OCI-LY7 (cell line): ENCODE measurements at regions not wholly inside any gene's neighbourhood (a gene's known extent, or its start where the extent isn't known, plus 50 kb on each side); places are given as distances from the start of the nearest gene placed in this dataset.

ENCODE experiments used
- BruUV-seq: library from RNA; stranded (reverse); fragments of 400-500 nt; replicated peaks from 2 replicates; lab custom pipeline; 2021; lab: Mats Ljungman, UMichigan
- CTCF ChIA-PET: fragments of 300-600 bp; sonication (Branson Sonifier 250); formaldehyde crosslinking; loops from one replicate; lab custom pipeline; 2022; ENCODE audit warnings: antibody characterized with exemption; ENCODE audit not compliant: unreplicated experiment; lab: Charles Lee
- POLR2A ChIA-PET: fragments of 300-600 bp; sonication (Branson Sonifier 250); formaldehyde crosslinking; loops from one replicate; lab custom pipeline; 2022; ENCODE audit warnings: antibody characterized with exemption; lab: Charles Lee
- DNase-seq: peaks from one replicate; pipeline ENCODE4 v3.0.0-alpha.2; 2015; ENCODE audit warnings: low spot score
- H2AFZ ChIP-seq: fragments of 200-600 bp; sonication (generic), shearing (Covaris generic); 2 replicates; pipeline ENCODE4 v1.6.1; 2014; ENCODE audit warnings: mild to moderate bottlenecking, antibody characterized with exemption, low read length, moderate library complexity
- H3K27ac ChIP-seq: fragments of 200-600 bp; sonication (generic); 2 replicates; pipeline ENCODE4 v1.5.1; 2014; ENCODE audit warnings: mixed run types, low read depth, mild to moderate bottlenecking, moderate library complexity, low read length, inconsistent platforms; ENCODE audit not compliant: poor library complexity, severe bottlenecking
- H3K36me3 ChIP-seq: fragments of 200-600 bp; sonication (generic); 2 replicates; pipeline ENCODE4 v1.6.1; 2014; ENCODE audit warnings: mild to moderate bottlenecking, antibody characterized with exemption, low read length, moderate library complexity, mixed read lengths; ENCODE audit not compliant: insufficient read depth
- H3K4me1 ChIP-seq: fragments of 200-600 bp; sonication (generic); 2 replicates; pipeline ENCODE4 v1.5.1; 2014; ENCODE audit warnings: mild to moderate bottlenecking, low read length; ENCODE audit not compliant: insufficient read depth, poor library complexity, severe bottlenecking
- H3K4me2 ChIP-seq: fragments of 200-600 bp; sonication (generic); 2 replicates; pipeline ENCODE4 v1.6.1; 2014; ENCODE audit warnings: mild to moderate bottlenecking, low read length
- H3K4me3 ChIP-seq: fragments of 200-600 bp; sonication (generic); 2 replicates; pipeline ENCODE4 v1.5.1; 2014; ENCODE audit warnings: mild to moderate bottlenecking, low read depth, low read length; ENCODE audit not compliant: poor library complexity, severe bottlenecking
- H3K79me2 ChIP-seq: fragments of 200-600 bp; sonication (generic); 2 replicates; pipeline ENCODE4 v1.6.1; 2016; ENCODE audit warnings: low read depth, mild to moderate bottlenecking, low read length, moderate library complexity, mixed read lengths; ENCODE audit not compliant: insufficient read depth
- H3K9me2 ChIP-seq: fragments of 200-600 bp; sonication (generic); 2 replicates; pipeline ENCODE4 v1.6.1; 2016; ENCODE audit warnings: mild to moderate bottlenecking, low read length, mixed read lengths; ENCODE audit not compliant: insufficient read depth
- H3K9me3 ChIP-seq: fragments of 200-600 bp; sonication (generic); 2 replicates; pipeline ENCODE4 v1.6.1; 2014; ENCODE audit warnings: mild to moderate bottlenecking, mixed run types, low read length, mixed read lengths
- H4K20me1 ChIP-seq: fragments of 200-600 bp; sonication (generic); 2 replicates; pipeline ENCODE4 v1.6.1; 2014; ENCODE audit warnings: mild to moderate bottlenecking, antibody characterized with exemption, low read length, moderate library complexity, mixed read lengths; ENCODE audit not compliant: insufficient read depth
- EZH2phosphoT487 ChIP-seq: fragments of 200-600 bp; sonication (generic); IDR thresholded peaks from 2 replicates; pipeline ENCODE4 v1.6.1; 2018; ENCODE audit warnings: low read depth, borderline replicate concordance, mild to moderate bottlenecking, mixed run types, antibody characterized with exemption, low read length, moderate library complexity, mixed read lengths
- intact Hi-C: fragments of 100-400 bp; cut with micrococcal nuclease; formaldehyde crosslinking; loops from one replicate; pipeline ENCODE4 v1.10.0; 2022; ENCODE audit not compliant: unreplicated experiment
- TF ChIP-seq, protein P1 (sequence below): fragments of 200-600 bp; sonication (generic); conservative IDR thresholded peaks from 2 replicates; pipeline ENCODE4 v1.5.1; 2014; ENCODE audit warnings: mild to moderate bottlenecking, antibody characterized with exemption, low read length, moderate library complexity, mixed read lengths

DNA sequence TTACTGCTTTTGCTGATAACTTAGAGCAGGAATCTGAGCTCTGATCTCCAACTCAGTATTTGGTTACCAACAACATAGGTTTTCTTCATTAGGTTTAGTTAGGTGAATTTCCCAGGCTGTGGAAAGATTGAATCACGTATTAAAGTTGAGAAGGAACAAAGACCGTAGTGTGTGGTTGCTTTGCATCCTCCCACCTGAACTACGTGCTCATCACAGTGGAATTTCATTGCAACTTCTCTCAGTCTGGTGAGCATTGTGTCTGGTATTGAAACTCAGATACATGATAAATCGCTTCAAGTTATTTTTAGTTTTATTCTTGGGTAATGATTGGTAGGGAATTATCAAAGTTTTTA, 139.4 kb upstream of the AKR1E2 start:
- POLR2A ChIA-PET = interaction anchor here (0.9 kb wide), 1 partner anchor 1449 kb away, joined by 4 read pairs; no protein-coding TSS in a partner anchor
- no peaks in the 10 kb centered on the region for H3K9me2 ChIP-seq
- no peaks in the 10 kb centered on the region for H3K9me3 ChIP-seq
- H3K27ac ChIP-seq = no peak overlapping the region
- H3K4me3 ChIP-seq = no peak overlapping the region
- DNase-seq = no peak
- no TSS peak for BruUV-seq
- CTCF ChIA-PET = no interaction called here
- H4K20me1 ChIP-seq = no peaks in the 10 kb centered on the region
- no peaks in the 10 kb centered on the region for H3K4me1 ChIP-seq
- no peak overlapping the region for H2AFZ ChIP-seq
- H3K36me3 ChIP-seq = no peaks in the 10 kb centered on the region
- H3K4me2 ChIP-seq = no peak overlapping the region
- intact Hi-C loops = no loop called here
- H3K79me2 ChIP-seq = no peaks in the 10 kb centered on the region
- no peak for TF ChIP-seq EZH2phosphoT487
- TF ChIP-seq, protein P1, sequence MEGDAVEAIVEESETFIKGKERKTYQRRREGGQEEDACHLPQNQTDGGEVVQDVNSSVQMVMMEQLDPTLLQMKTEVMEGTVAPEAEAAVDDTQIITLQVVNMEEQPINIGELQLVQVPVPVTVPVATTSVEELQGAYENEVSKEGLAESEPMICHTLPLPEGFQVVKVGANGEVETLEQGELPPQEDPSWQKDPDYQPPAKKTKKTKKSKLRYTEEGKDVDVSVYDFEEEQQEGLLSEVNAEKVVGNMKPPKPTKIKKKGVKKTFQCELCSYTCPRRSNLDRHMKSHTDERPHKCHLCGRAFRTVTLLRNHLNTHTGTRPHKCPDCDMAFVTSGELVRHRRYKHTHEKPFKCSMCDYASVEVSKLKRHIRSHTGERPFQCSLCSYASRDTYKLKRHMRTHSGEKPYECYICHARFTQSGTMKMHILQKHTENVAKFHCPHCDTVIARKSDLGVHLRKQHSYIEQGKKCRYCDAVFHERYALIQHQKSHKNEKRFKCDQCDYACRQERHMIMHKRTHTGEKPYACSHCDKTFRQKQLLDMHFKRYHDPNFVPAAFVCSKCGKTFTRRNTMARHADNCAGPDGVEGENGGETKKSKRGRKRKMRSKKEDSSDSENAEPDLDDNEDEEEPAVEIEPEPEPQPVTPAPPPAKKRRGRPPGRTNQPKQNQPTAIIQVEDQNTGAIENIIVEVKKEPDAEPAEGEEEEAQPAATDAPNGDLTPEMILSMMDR = no peak

DNA sequence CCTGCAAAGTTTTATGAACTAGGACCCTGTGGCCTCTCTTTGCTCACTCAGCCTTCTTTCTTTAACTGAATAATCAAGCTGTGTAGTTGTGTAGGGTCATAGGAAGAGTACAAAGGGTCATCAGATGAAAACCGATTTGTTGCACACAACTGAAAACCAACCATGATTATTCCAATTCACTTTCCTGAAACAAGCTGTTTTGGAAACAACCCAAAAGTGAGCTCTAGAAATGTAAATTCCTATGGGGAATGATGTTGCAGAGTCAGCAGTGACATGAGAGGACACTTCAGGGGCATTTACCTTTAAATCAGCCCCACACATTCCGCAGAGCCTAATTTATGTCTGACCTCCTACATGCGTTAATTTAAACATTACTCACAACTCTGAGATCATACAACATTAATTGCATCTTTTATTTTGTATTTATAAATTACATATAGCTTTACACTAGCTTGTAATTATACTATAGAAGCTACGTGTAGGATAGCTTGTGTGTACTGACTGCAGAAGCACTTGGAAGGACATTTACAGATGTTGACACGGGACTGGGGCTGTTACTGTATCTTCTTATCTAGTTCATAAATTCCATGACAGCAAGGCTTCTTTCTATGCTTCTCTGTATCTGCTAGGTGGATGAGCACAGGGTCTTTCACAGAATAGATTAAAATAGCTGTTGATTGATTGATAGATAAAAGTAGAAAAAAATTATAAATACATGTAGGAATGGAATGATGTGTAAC, 139.9 kb upstream of the AKR1E2 start:
- Histone ChIP-seq H3K79me2 (no peaks in the 10 kb centered on the region), H2AFZ (no peak overlapping the region), H3K4me2 (no peak overlapping the region), H3K4me1 (no peaks in the 10 kb centered on the region), H4K20me1 (no peaks in the 10 kb centered on the region), H3K9me3 (no peaks in the 10 kb centered on the region), H3K9me2 (no peaks in the 10 kb centered on the region), H3K36me3 (no peaks in the 10 kb centered on the region), H3K4me3 (no peak overlapping the region), H3K27ac (no peak overlapping the region)
- ChIA-PET CTCF (no interaction called here), POLR2A (interaction anchor here (0.9 kb wide), 1 partner anchor 1448 kb away, joined by 4 read pairs; no protein-coding TSS in a partner anchor)
- no TSS peak for BruUV-seq
- DNase-seq = no peak
- intact Hi-C loops = no loop called here
- no peak for TF ChIP-seq EZH2phosphoT487
- TF ChIP-seq, protein P1 = no peak

DNA sequence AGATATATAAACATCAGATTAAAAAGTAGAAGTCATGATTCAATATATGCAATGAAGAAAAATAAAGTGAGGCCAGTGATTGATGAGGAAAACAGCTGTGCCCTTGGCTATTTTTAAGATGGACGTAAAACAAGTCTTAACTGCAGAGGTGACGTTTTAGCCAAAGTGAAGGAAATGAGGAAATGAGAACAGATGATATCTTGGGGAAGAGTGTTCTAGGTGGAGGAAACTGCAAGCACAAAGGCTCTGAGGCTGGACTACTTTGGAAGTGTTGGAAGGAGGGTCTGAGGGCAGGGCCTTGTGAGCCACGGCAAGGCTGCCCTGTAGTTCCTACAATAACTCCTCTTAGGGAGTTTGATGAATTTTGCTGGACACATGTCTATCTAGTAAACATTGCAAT, 140.5 kb upstream of the AKR1E2 start:
- no TSS peak for BruUV-seq
- POLR2A ChIA-PET = interaction anchor here (0.6 kb wide), 1 partner anchor 20 kb away, joined by 3 read pairs; no protein-coding TSS in a partner anchor
- Histone ChIP-seq H3K4me3 (no peak overlapping the region), H3K4me2 (no peak overlapping the region), H3K9me2 (no peaks in the 10 kb centered on the region), H3K27ac (no peak overlapping the region), H2AFZ (no peak overlapping the region), H4K20me1 (no peaks in the 10 kb centered on the region), H3K9me3 (no peaks in the 10 kb centered on the region), H3K79me2 (no peaks in the 10 kb centered on the region), H3K36me3 (no peaks in the 10 kb centered on the region), H3K4me1 (no peaks in the 10 kb centered on the region)
- TF ChIP-seq EZH2phosphoT487 = no peak
- TF ChIP-seq, protein P1 = no peak
- intact Hi-C loops = no loop called here
- CTCF ChIA-PET = no interaction called here
- DNase-seq = no peak
